ENCODE measurements at regions not wholly inside any gene's neighbourhood (a gene's known extent, or its start where the extent isn't known, plus 50 kb on each side); places are given as distances from the start of the nearest gene placed in this dataset.

DNA sequence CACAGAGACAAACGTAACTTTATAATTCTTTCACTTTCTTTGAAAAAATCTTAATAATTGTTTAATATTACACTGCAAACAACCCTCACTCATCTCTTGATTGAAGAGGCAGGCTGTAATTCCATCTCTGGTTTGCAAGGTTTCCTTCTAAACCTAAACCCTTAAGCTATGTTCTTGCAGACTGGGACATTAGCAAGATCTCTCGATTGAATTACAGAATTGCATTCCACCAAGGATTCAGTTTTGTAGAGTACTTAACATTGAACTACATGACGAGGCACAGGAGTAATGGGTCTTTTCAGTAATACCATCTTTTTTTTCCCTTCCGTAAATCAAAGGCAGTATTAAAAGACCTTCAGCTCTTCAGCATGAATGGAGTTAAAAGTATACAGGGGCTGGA lies 111.6 kb upstream of the EEF1E1 start:
- DNase-seq = no peak

GRCh38 chr6:8212720-8213434 lies 110.5 kb upstream of the EEF1E1 start:
- no peak for DNase-seq

- DNase-seq = no peak
Measured at GRCh38 chr6:8207869-8208191, 105.5 kb upstream of the EEF1E1 start.

GRCh38 chr6:8207191-8207868 lies 105.0 kb upstream of the EEF1E1 start:
- no peak for DNase-seq

GRCh38 chr6:8203337-8203736 lies 101.0 kb upstream of the EEF1E1 start:
- no peak for DNase-seq

GRCh38 chr6:8201679-8202078 lies 99.3 kb upstream of the EEF1E1 start:
- DNase-seq = no peak

GRCh38 chr6:8200255-8200654 lies 97.9 kb upstream of the EEF1E1 start:
- DNase-seq = no peak

GRCh38 chr6:8195714-8196102 lies 93.4 kb upstream of the EEF1E1 start:
- no peak for DNase-seq

- DNase-seq = peak in 1 of 2 experiments; percentile 4
Measured at GRCh38 chr6:8195040-8195713, 92.8 kb upstream of the EEF1E1 start.

DNA sequence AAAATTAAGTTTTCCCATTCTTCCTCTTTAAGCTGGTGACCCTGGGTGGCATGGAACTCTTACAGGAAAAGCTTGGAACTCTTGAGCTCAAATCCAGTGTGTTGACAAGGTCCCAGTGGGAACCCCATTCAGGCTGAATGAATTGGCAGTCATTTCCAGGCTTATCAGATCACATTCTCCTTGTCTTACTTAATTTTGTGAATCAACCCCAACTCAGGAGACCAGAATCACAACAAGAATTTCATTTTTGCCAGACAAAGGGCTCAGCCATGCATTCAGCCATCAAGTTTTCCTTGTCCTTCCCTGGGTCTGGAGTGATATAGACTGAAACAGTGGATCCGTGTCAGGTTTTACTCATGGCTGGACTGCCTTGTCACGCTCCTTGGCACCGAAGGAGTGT lies 92.1 kb upstream of the EEF1E1 start:
- no peak for DNase-seq

DNA sequence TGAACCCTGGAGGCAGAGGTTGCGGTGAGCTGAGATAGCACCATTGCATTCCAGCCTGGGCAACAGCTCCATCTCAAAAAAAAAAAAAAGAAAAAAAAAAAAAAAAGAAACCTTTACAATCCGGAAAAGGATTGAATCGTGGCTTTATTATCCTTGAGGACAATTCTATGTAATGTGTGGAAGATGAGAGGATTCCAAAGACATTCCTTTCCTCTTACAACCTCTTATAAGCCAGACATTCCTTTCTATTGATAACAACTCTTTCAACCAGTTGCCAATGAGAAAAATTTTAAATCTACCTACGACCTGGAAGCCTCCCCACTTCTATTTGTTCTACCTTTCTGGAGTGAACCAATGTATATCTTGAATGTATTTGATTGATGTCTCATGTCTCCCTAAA lies 91.2 kb upstream of the EEF1E1 start:
- no peak for DNase-seq

- DNase-seq = no peak
Measured at GRCh38 chr6:8192597-8192996, 90.2 kb upstream of the EEF1E1 start.

GRCh38 chr6:8192067-8192466 lies 89.7 kb upstream of the EEF1E1 start:
- no peak for DNase-seq

- DNase-seq = no peak
Measured at GRCh38 chr6:8191629-8192028, 89.3 kb upstream of the EEF1E1 start.

GRCh38 chr6:8187209-8187608 lies 84.9 kb upstream of the EEF1E1 start:
- no peak for DNase-seq

DNA sequence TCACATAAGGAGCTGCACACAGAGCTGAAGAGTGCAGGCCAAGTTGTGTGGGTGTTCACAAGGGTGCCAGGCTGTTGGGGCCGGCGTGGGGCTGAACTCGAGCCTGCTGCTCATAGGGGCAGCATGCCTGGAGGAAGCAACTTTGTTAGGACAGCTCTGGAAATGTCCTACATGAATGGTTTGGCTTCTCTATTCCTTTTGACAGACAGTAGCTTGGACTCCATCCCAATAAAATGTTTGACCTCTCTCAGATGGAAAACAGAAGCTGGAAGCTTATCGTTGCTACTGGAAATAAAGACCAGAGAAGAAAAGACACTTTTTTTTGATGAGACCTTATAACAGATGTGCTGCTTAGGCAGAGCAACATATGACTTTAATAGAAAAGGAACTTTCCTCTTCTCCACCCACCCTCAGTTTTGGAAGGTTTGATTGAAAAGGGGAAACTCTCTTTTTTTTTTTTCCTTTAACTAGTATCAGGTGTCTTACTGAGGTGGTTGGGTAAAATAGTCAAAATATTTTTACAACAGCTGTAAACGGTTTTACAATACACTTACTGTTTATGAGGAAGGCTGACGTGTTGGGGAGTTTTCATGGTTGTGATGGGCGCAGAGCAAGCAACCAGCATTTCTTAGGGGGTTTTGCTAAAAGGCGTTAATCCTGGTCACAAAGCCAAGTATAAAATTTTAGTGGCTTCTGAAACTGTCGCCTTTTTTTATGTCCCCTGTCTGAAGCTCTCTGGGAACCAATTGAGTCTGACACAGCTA lies 80.7 kb upstream of the EEF1E1 start:
- no peak for DNase-seq

GRCh38 chr6:8181951-8182845 lies 79.8 kb upstream of the EEF1E1 start:
- no peak for DNase-seq

DNA sequence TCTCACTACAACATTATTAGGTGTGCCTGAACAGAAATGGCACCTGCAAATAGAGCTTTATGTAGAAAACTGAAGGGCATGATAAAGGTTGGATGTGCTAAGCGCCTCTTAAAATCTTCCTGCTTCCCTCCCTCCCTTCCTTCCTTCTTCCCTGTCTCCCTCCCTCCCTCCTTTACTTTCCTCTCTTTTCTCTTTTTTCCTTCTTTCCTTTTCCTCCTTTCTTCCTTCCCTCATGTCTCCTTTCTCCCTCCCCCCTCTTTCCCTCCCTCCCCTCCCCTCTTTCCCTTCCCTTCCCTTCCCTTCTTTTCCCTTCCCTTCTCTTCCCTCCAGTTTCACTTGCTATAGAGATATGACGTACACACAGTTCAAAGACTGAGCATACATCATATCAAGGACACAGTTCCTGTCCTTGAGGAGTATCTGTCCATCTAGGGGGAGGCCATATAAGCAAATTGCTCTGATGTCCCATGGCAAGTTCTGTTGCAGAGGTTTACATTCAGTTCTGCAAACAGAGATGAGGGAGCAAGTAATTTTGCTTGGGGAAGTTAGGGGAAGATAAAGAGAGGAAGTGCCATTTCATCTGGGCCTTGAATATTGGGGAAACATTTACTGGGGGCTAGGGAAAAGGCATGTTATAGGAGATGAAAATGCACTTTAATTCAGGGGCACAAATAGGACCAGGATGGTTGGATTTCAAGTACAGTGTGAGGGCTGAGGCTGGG lies 79.0 kb upstream of the EEF1E1 start:
- no peak for DNase-seq

- no peak for DNase-seq
Measured at GRCh38 chr6:8180327-8181159, 78.2 kb upstream of the EEF1E1 start.

GRCh38 chr6:8177721-8178120 lies 75.4 kb upstream of the EEF1E1 start:
- no peak for DNase-seq

Measured in NCI-H1930 (cell line).